ENCODE measurements at regions not wholly inside any gene's neighbourhood (a gene's known extent, or its start where the extent isn't known, plus 50 kb on each side); places are given as distances from the start of the nearest gene placed in this dataset.

GRCh38 chr4:3660928-3661515, 105.2 kb upstream of the ADRA2C start:
- Mint-ChIP-seq H3K4me3 (no peak overlapping the region), H3K36me3 (ENCODE audit: low read depth) (no peaks in the 10 kb centered on the region), H3K9me3 (no peaks in the 10 kb centered on the region), H3K27ac (ENCODE audit: unreplicated experiment) (no peak overlapping the region), H3K4me1 (peaks cover 19% of the 10 kb centered on the region), H3K27me3 (ENCODE audit: low read depth) (peaks cover under 1% of the 10 kb centered on the region)
- no peak for TF ChIP-seq CTCF (conservative IDR thresholded peaks at IDR 0.05)
- DNase-seq (ENCODE audit: low read depth, low spot score) = no peak

- DNase-seq (ENCODE audit: low read depth, low spot score) = no peak
- TF ChIP-seq CTCF (conservative IDR thresholded peaks at IDR 0.05) = no peak
- Mint-ChIP-seq H3K36me3 (ENCODE audit: low read depth) (no peaks in the 10 kb centered on the region), H3K4me1 (peaks cover 23% of the 10 kb centered on the region), H3K27me3 (ENCODE audit: low read depth) (peaks cover 3% of the 10 kb centered on the region), H3K4me3 (no peak overlapping the region), H3K9me3 (no peaks in the 10 kb centered on the region), H3K27ac (ENCODE audit: unreplicated experiment) (peak overlapping the region; percentile 81)
Observed at GRCh38 chr4:3660086-3660927, 105.9 kb upstream of the ADRA2C start.

GRCh38 chr4:3659131-3659530, 107.1 kb upstream of the ADRA2C start:
- no peak for TF ChIP-seq CTCF (conservative IDR thresholded peaks at IDR 0.05)
- Mint-ChIP-seq H3K27ac (ENCODE audit: unreplicated experiment) (no peak overlapping the region), H3K4me3 (no peak overlapping the region), H3K4me1 (peaks cover 23% of the 10 kb centered on the region), H3K27me3 (ENCODE audit: low read depth) (peaks cover 3% of the 10 kb centered on the region), H3K9me3 (no peaks in the 10 kb centered on the region), H3K36me3 (ENCODE audit: low read depth) (no peaks in the 10 kb centered on the region)
- DNase-seq (ENCODE audit: low read depth, low spot score) = no peak

GRCh38 chr4:3658530-3658913, 107.7 kb upstream of the ADRA2C start:
- no peak overlapping the region for H3K27ac Mint-ChIP-seq (ENCODE audit: unreplicated experiment)
- no peak for DNase-seq (ENCODE audit: low read depth, low spot score)
- H3K4me1 Mint-ChIP-seq = peaks cover 23% of the 10 kb centered on the region
- H3K27me3 Mint-ChIP-seq (ENCODE audit: low read depth) = peaks cover 3% of the 10 kb centered on the region
- TF ChIP-seq CTCF (conservative IDR thresholded peaks at IDR 0.05) = no peak
- H3K9me3 Mint-ChIP-seq = no peaks in the 10 kb centered on the region
- no peak overlapping the region for H3K4me3 Mint-ChIP-seq
- H3K36me3 Mint-ChIP-seq (ENCODE audit: low read depth) = no peaks in the 10 kb centered on the region

- Mint-ChIP-seq H3K9me3 (no peaks in the 10 kb centered on the region), H3K4me3 (no peak overlapping the region), H3K4me1 (peaks cover 23% of the 10 kb centered on the region), H3K27me3 (ENCODE audit: low read depth) (peaks cover 3% of the 10 kb centered on the region), H3K27ac (ENCODE audit: unreplicated experiment) (no peak overlapping the region), H3K36me3 (ENCODE audit: low read depth) (no peaks in the 10 kb centered on the region)
- no peak for TF ChIP-seq CTCF (conservative IDR thresholded peaks at IDR 0.05)
- DNase-seq (ENCODE audit: low read depth, low spot score) = no peak
Observed at GRCh38 chr4:3657902-3658529, 108.2 kb upstream of the ADRA2C start.

Data from neural crest cell (in vitro differentiated cells).